ENCODE measurements at regions not wholly inside any gene's neighbourhood (a gene's known extent, or its start where the extent isn't known, plus 50 kb on each side); places are given as distances from the start of the nearest gene placed in this dataset.

GRCh38 chr1:93784538-93784937, 94.5 kb downstream of the DNTTIP2 start:
- TF ChIP-seq CTCF (IDR thresholded peaks at IDR 0.05; ENCODE audit: low read length) (no peak), EZH2 (IDR thresholded peaks at IDR 0.05; ENCODE audit: borderline replicate concordance, low read length) (no peak)
